ENCODE measurements at regions not wholly inside any gene's neighbourhood (a gene's known extent, or its start where the extent isn't known, plus 50 kb on each side); places are given as distances from the start of the nearest gene placed in this dataset.

DNA sequence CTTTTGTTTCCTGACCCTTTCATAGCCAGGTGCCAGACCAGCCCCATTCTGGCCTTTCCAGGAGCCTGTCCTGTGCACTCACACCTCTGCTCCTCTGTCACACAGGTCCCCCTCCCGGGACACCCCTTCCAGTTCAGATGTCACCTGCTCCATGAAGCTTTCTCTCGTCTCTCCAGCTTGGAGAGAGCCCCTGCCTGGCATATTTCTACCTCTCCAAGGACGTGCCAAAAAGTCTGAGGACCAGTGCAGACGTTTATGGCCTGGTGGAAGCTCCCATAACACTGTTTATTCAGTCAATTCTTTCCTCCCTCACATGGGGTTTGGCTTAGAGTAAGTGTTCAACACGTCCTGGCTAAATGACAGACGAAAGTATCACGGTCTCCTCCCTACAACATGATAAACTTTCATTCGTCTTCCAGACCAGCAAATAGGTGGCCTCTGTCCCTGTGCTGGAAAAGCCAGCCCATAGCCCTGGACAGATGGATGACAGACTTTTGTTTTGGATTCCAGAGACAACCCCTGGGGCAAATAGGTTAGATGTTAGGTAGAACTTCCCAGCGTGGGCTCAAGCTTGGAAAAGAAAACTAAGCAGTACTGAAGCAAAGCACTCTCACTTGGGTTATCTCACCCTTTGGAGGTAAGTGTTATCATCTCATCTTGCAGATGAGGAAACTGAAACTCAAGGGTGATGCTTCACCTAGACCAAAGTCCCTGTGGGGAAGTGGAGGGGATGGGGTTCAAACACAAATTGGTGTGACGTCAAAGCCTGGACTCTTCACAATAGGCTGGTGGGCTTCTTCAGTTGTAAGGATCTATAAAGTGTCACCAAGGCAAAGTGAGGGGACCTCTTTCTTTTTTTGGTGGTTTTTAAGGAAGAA, 52.9 kb upstream of the ECE1 start:
- DNase-seq (ENCODE audit: low read depth, low spot score): no peak
- TF ChIP-seq, protein P1, sequence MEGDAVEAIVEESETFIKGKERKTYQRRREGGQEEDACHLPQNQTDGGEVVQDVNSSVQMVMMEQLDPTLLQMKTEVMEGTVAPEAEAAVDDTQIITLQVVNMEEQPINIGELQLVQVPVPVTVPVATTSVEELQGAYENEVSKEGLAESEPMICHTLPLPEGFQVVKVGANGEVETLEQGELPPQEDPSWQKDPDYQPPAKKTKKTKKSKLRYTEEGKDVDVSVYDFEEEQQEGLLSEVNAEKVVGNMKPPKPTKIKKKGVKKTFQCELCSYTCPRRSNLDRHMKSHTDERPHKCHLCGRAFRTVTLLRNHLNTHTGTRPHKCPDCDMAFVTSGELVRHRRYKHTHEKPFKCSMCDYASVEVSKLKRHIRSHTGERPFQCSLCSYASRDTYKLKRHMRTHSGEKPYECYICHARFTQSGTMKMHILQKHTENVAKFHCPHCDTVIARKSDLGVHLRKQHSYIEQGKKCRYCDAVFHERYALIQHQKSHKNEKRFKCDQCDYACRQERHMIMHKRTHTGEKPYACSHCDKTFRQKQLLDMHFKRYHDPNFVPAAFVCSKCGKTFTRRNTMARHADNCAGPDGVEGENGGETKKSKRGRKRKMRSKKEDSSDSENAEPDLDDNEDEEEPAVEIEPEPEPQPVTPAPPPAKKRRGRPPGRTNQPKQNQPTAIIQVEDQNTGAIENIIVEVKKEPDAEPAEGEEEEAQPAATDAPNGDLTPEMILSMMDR (IDR thresholded peaks at IDR 0.05; ENCODE audit: low read depth, low read length): no peak
- H3K4me3 ChIP-seq (ENCODE audit: low read depth, low read length): no peak overlapping the region
- in situ Hi-C loops (cut with HindIII; ENCODE audit: low sequenced_read_pairs): loop anchor here (25.0 kb wide), 1 partner anchor 106 kb away; no protein-coding TSS in a partner anchor

DNA sequence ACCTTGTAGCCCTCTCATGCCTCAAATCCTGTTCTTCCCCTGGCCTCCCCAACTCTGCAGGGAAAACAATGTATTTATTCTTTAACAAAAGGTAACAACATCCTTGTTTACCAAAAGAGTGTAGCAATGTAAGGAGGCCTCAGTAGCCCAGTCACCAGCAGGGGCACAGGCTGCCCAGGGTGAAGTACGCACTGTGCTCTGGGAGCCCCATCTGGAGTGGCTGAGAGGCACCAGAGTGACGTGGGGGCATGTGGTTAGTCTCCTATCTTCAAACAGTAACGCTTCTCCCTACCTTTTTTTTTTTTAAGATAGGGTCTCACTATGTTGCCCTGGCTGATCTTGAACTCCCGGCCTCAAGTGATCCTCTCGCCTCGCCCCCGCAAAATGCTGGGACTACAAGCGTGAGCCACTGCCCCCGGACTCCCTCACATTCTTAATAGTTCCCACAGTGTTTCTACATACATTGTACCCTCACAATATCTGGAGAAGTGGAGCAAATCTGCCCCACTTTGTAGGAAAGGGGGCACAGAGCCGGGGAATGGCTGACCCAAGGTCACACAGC, 51.3 kb upstream of the ECE1 start:
- TF ChIP-seq, protein P1 (IDR thresholded peaks at IDR 0.05; ENCODE audit: low read depth, low read length): no peak
- in situ Hi-C loops (cut with HindIII; ENCODE audit: low sequenced_read_pairs): loop anchor here (25.0 kb wide), 1 partner anchor 104 kb away; no protein-coding TSS in a partner anchor
- no peak for DNase-seq (ENCODE audit: low read depth, low spot score)
- no peak overlapping the region for H3K4me3 ChIP-seq (ENCODE audit: low read depth, low read length)

DNA sequence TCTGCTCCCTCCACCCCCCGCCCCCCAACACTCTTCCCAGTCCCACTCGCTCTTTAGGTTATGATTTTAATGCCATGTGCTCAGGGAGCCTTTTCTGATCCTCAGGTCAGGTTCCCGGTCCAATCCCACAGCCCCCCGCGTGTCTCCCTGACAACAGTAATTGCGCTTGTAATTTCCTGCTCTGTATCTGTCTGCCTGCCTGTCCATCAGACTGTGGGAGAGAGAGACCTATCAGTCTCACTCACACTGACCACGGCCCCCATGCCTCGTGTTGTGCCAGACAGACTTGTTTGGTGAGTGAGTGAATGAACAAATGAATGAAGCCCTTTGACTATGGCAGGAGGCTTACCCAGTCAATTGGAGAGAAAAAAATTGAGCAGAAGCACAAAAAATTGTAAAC, 50.8 kb upstream of the ECE1 start:
- no peak for DNase-seq (ENCODE audit: low read depth, low spot score)
- H3K4me3 ChIP-seq (ENCODE audit: low read depth, low read length): no peak overlapping the region
- in situ Hi-C loops (cut with HindIII; ENCODE audit: low sequenced_read_pairs): loop anchor here (25.0 kb wide), 1 partner anchor 104 kb away; no protein-coding TSS in a partner anchor
- TF ChIP-seq, protein P1 (IDR thresholded peaks at IDR 0.05; ENCODE audit: low read depth, low read length): no peak

DNA sequence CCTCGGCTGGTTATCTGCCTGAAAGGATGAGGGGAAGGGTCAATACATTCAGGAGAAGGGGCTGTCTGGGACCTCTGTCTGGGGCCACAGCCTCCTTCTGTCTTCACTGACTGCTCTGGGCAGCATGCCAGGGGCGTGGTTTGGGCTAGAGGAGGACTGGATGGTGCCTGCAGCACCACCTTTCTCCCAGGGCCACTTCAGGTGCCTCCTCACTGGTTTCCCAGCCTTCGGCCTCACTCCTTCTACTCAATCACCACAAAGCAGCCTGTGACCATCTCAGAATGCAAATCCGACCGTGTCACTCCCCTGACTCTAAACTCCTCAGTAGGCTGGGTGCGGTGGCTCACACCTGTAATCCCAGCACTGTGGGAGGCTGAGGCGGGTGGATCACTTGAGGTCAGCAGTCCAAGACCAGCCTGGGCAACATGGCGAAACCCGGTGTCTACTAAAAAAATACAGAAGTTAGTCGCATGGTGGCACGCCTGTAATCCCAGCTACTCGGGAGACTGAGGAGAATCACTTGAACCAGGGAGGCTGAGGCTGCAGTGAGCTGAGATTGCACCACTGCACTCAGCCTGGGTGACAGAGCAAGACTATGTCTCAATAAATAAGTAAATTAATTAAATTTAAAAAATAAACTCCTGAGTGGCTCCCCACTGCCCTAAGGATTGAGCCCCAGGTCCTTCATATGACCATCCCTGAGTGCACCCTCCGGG, 50.1 kb upstream of the ECE1 start:
- TF ChIP-seq, protein P1 (IDR thresholded peaks at IDR 0.05; ENCODE audit: low read depth, low read length): no peak
- no peak overlapping the region for H3K4me3 ChIP-seq (ENCODE audit: low read depth, low read length)
- DNase-seq (ENCODE audit: low read depth, low spot score): no peak
- in situ Hi-C loops (cut with HindIII; ENCODE audit: low sequenced_read_pairs): loop anchor here (25.0 kb wide), 1 partner anchor 103 kb away; no protein-coding TSS in a partner anchor

Measured in astrocyte of the spinal cord (primary cell).